HT-29 (cell line): ENCODE measurements at regions not wholly inside any gene's neighbourhood (a gene's known extent, or its start where the extent isn't known, plus 50 kb on each side); places are given as distances from the start of the nearest gene placed in this dataset.
"Not testable (repeated sequence)": the region's sequence is repeated elsewhere in the genome, so short reads cannot be mapped to it uniquely, and the experiment has no call there.

Source experiments
- DNase-seq: peaks from one replicate; pipeline ENCODE4 v3.0.0-alpha.2; 2015; ENCODE audit warnings: low spot score

- no peak for DNase-seq
These were observed 157.1 kb downstream of the PHLDA1 start for GRCh38 chr12:75874441-75874840.

- no peak for DNase-seq
These were observed 158.8 kb downstream of the PHLDA1 start for GRCh38 chr12:75872762-75873161.

- no peak for DNase-seq
These were observed 160.7 kb downstream of the PHLDA1 start for GRCh38 chr12:75870878-75871277.

- no peak for DNase-seq
These were observed 163.1 kb downstream of the PHLDA1 start for GRCh38 chr12:75868501-75868900.

- DNase-seq, result no peak
These were observed 166.3 kb downstream of the PHLDA1 start for GRCh38 chr12:75865315-75865714.

- DNase-seq, result no peak
These were observed 167.4 kb downstream of the PHLDA1 start for GRCh38 chr12:75864161-75864560.

GRCh38 chr12:75863533-75863932 lies 168.0 kb downstream of the PHLDA1 start:
- no peak for DNase-seq

GRCh38 chr12:75862692-75863471 lies 168.7 kb downstream of the PHLDA1 start:
- peak; percentile 60 for DNase-seq

GRCh38 chr12:75859868-75860267 lies 171.7 kb downstream of the PHLDA1 start:
- no peak for DNase-seq

- DNase-seq, result no peak
These were observed 175.3 kb downstream of the PHLDA1 start for GRCh38 chr12:75856235-75856634.

GRCh38 chr12:75855360-75855759 lies 176.2 kb downstream of the PHLDA1 start:
- no peak for DNase-seq

GRCh38 chr12:75854681-75855309 lies 176.8 kb downstream of the PHLDA1 start:
- no peak for DNase-seq

GRCh38 chr12:75854137-75854536 lies 177.4 kb downstream of the PHLDA1 start:
- not testable (repeated sequence) for DNase-seq

- DNase-seq, result no peak
These were observed 177.9 kb downstream of the PHLDA1 start for GRCh38 chr12:75853626-75854025.

- no peak for DNase-seq
These were observed 178.6 kb downstream of the PHLDA1 start for GRCh38 chr12:75852956-75853355.

GRCh38 chr12:75852143-75852542 lies 179.4 kb downstream of the PHLDA1 start:
- no peak for DNase-seq

- DNase-seq, result no peak
These were observed 180.7 kb downstream of the PHLDA1 start for GRCh38 chr12:75850721-75851462.

GRCh38 chr12:75848961-75849360 lies 182.6 kb downstream of the PHLDA1 start:
- DNase-seq, result no peak

GRCh38 chr12:75848431-75848925 lies 183.1 kb downstream of the PHLDA1 start:
- DNase-seq, result no peak

GRCh38 chr12:75846102-75846501 lies 185.5 kb downstream of the PHLDA1 start:
- DNase-seq, result no peak

GRCh38 chr12:75844985-75845384 lies 186.6 kb downstream of the PHLDA1 start:
- no peak for DNase-seq

- DNase-seq, result no peak
These were observed 187.4 kb downstream of the PHLDA1 start for GRCh38 chr12:75844049-75844770.
